Endothelial cell of umbilical vein (primary cell): ENCODE measurements at regions not wholly inside any gene's neighbourhood (a gene's known extent, or its start where the extent isn't known, plus 50 kb on each side); places are given as distances from the start of the nearest gene placed in this dataset.

Source experiments
- BruUV-seq: library from RNA; stranded (reverse); fragments of 400-500 nt; replicated peaks from 2 replicates; lab custom pipeline; 2021; lab: Mats Ljungman, UMichigan
- CTCF ChIA-PET: fragments of 300-600, 350-600 bp; sonication (Branson Sonifier 250); formaldehyde crosslinking; loops from one replicate; lab custom pipeline; 2021; ENCODE audit warnings: antibody characterized with exemption, inconsistent platforms; lab: Charles Lee
- POLR2A ChIA-PET: fragments of 300-600, 350-600 bp; sonication (Branson Sonifier 250); formaldehyde crosslinking; loops from one replicate; lab custom pipeline; 2021; ENCODE audit warnings: antibody characterized with exemption, inconsistent platforms; lab: Charles Lee
- DNase-seq: peaks from one replicate; pipeline ENCODE4 v3.0.0-alpha.2; 2011; ENCODE audit warnings: low read depth, low spot score
- FAIRE-seq: peaks from 2 replicates; lab custom pipeline; 2011; peaks lifted over from hg19 to GRCh38; lab: Jason Lieb, UNC
- H2AFZ ChIP-seq: 2 replicates; pipeline ENCODE4 v1.6.0; 2012; ENCODE audit warnings: low read depth, low read length, control low read depth, inconsistent platforms
- H3K27ac ChIP-seq: 2 replicates; pipeline ENCODE4 v1.5.1; 2011; ENCODE audit warnings: low read depth, mild to moderate bottlenecking, control low read depth, low read length, moderate library complexity; ENCODE audit not compliant: insufficient read depth
- H3K27me3 ChIP-seq, 2 experiments: 2 replicates each; pipeline versions ENCODE4 v1.6.0 to v1.6.1; 2011; ENCODE audit warnings: low read length in 2 of 2, mixed read lengths in 1 of 2; ENCODE audit not compliant: control insufficient read depth in 2 of 2, insufficient read depth in 2 of 2
- H3K36me3 ChIP-seq, 2 experiments: 2 replicates in 1 of 2; 3 replicates in 1 of 2; pipeline ENCODE4 v1.5.1; 2011; ENCODE audit warnings: low read length in 2 of 2, mild to moderate bottlenecking in 1 of 2, moderate library complexity in 1 of 2; ENCODE audit not compliant: control insufficient read depth in 2 of 2, insufficient read depth in 2 of 2; ENCODE audit errors: extremely low read depth in 1 of 2
- H3K4me1 ChIP-seq: 3 replicates; pipeline ENCODE4 v1.5.1; 2011; ENCODE audit warnings: mild to moderate bottlenecking, low read length; ENCODE audit not compliant: control insufficient read depth, insufficient read depth; ENCODE audit errors: extremely low read depth
- H3K4me2 ChIP-seq: 2 replicates; pipeline ENCODE4 v1.6.1; 2011; ENCODE audit warnings: low read length, control low read depth, mixed read lengths; ENCODE audit not compliant: insufficient read depth
- H3K4me3 ChIP-seq, 3 experiments: fragments of 200-600 bp in 1 of 3; sonication (generic), shearing (Covaris generic) in 1 of 3; replicated peaks in 1 of 3; 2 replicates each; pipeline ENCODE4 v1.5.1; 2011 to 2016; ENCODE audit warnings: control low read depth in 3 of 3, low read length in 3 of 3, mild to moderate bottlenecking in 2 of 3, inconsistent platforms in 1 of 3, low read depth in 1 of 3, moderate library complexity in 1 of 3; ENCODE audit not compliant: insufficient read depth in 1 of 3
- H3K79me2 ChIP-seq: 2 replicates; pipeline ENCODE4 v1.6.0; 2012; ENCODE audit warnings: low read length, inconsistent platforms; ENCODE audit not compliant: control insufficient read depth, insufficient read depth
- H3K9ac ChIP-seq: replicated peaks from 2 replicates; pipeline ENCODE3; 2011; ENCODE audit warnings: low read length, control low read depth; ENCODE audit not compliant: insufficient read depth; ENCODE audit errors: extremely low read depth
- H3K9me1 ChIP-seq: replicated peaks from 3 replicates; pipeline ENCODE4 v1.6.0; 2011; ENCODE audit warnings: mild to moderate bottlenecking, low read length; ENCODE audit not compliant: control insufficient read depth, insufficient read depth; ENCODE audit errors: extremely low read depth
- H3K9me3 ChIP-seq: replicated peaks from 2 replicates; pipeline ENCODE4 v1.5.1; 2012; ENCODE audit warnings: low read length, inconsistent platforms; ENCODE audit not compliant: control insufficient read depth, insufficient read depth
- H4K20me1 ChIP-seq: replicated peaks from 2 replicates; pipeline ENCODE3; 2011; ENCODE audit warnings: mild to moderate bottlenecking, low read length; ENCODE audit not compliant: control insufficient read depth, insufficient read depth; ENCODE audit errors: extremely low read depth
- CTCF ChIP-seq, 2 donors: IDR thresholded peaks; 1 replicate in 1 of 2; 2 replicates in 1 of 2; pipeline ENCODE4 v1.5.1; 2011; ENCODE audit warnings: low read length in 2 of 2, mild to moderate bottlenecking in 2 of 2, moderate library complexity in 2 of 2, control low read depth in 1 of 2, inconsistent platforms in 1 of 2, low read depth in 1 of 2; ENCODE audit not compliant: insufficient read depth in 1 of 2; ENCODE audit errors: extremely low read depth in 1 of 2
- EZH2 ChIP-seq: IDR thresholded peaks from 2 replicates; pipeline ENCODE4 v1.6.1; 2012; ENCODE audit warnings: borderline replicate concordance, low read depth, mild to moderate bottlenecking, moderate library complexity, low read length, inconsistent platforms; ENCODE audit not compliant: severe bottlenecking
- FOS ChIP-seq: IDR thresholded peaks from 2 replicates; pipeline ENCODE4 v1.6.1; 2011; ENCODE audit warnings: mild to moderate bottlenecking, low read length, moderate library complexity, borderline replicate concordance; ENCODE audit not compliant: insufficient read depth
- GATA2 ChIP-seq: IDR thresholded peaks from 2 replicates; pipeline ENCODE4 v1.7.0; 2011; ENCODE audit warnings: low read depth, mild to moderate bottlenecking, moderate library complexity, mixed read lengths, low read length; ENCODE audit not compliant: insufficient read length, insufficient read depth
- JUN ChIP-seq: IDR thresholded peaks from 2 replicates; pipeline ENCODE4 v1.6.1; 2011; ENCODE audit warnings: borderline replicate concordance, low read depth; ENCODE audit not compliant: insufficient read length, insufficient read depth
- MAX ChIP-seq: IDR thresholded peaks from 2 replicates; pipeline ENCODE4 v1.6.1; 2011; ENCODE audit not compliant: insufficient read depth, insufficient read length
- MYC ChIP-seq: IDR thresholded peaks from one replicate; pipeline ENCODE4 v1.6.1; 2011; ENCODE audit warnings: mild to moderate bottlenecking, low read depth, low read length
- POLR2A ChIP-seq: IDR thresholded peaks from 2 replicates; pipeline ENCODE4 v1.6.1; 2012; ENCODE audit warnings: low read depth, mild to moderate bottlenecking, control low read depth, low read length
- POLR2AphosphoS5 ChIP-seq: IDR thresholded peaks from 2 replicates; pipeline ENCODE4 v1.6.1; 2012; ENCODE audit warnings: low read depth, mild to moderate bottlenecking, control low read depth, low read length, moderate library complexity; ENCODE audit not compliant: insufficient read depth
- dilution Hi-C: fragments of 300-500 bp; cut with MboI; formaldehyde crosslinking; loops from one replicate; pipeline ENCODE4 v1.15.0; 2019; ENCODE audit warnings: low sequenced_read_pairs; ENCODE audit not compliant: extremely low pct_ligation_motif_present
- intact Hi-C: fragments of 100-400 bp; cut with micrococcal nuclease; formaldehyde crosslinking; loops from one replicate; pipeline ENCODE4 v1.10.0; 2022

DNA sequence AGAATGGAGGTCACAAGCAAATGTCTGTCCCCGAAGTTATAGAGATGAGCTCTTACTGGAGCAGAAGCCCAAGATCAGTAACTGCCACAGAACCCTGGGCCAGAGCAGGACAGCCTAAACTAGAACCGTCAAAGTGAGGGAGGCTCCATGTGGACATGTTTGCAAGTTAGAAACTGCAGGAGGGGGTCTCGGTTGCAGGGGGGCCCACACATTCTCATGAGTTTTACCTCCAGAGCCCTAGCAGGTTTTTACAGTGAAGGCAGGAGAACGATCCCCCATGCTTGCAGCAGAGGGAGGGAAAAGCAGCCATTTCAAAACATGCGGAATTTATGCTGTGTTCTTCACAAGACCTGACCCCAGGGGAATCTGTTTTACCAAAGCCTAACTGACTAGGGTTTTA, 133.5 kb upstream of the B3GAT1 start:
- no peak for DNase-seq
- dilution Hi-C loops: no loop called here
- no peaks in the 10 kb centered on the region for H3K79me2 ChIP-seq
- no peak overlapping the region for H3K27ac ChIP-seq
- no peak for FAIRE-seq
- no peak overlapping the region for H3K4me3 ChIP-seq
- no peak overlapping the region for H3K9ac ChIP-seq
- no peaks in the 10 kb centered on the region for H3K9me1 ChIP-seq
- no TSS peak for BruUV-seq
- no peaks in the 10 kb centered on the region for H3K36me3 ChIP-seq
- TF ChIP-seq MYC (no peak), POLR2AphosphoS5 (no peak), CTCF (IDR thresholded peaks at IDR 0.05; ENCODE audit: extremely low read depth in 1 of 2, insufficient read depth in 1 of 2, low read depth in 1 of 2, low read length in 2 of 2) (no peak), EZH2 (no peak), GATA2 (no peak), MAX (no peak), FOS (no peak), POLR2A (no peak), JUN (no peak)
- ChIA-PET POLR2A (no interaction called here), CTCF (no interaction called here)
- no peak overlapping the region for H2AFZ ChIP-seq
- H3K27me3 ChIP-seq: no peaks in the 10 kb centered on the region
- H3K4me2 ChIP-seq: no peak overlapping the region
- H3K4me1 ChIP-seq: no peaks in the 10 kb centered on the region
- H3K9me3 ChIP-seq: peaks cover 3% of the 10 kb centered on the region
- intact Hi-C loops: no loop called here
- H4K20me1 ChIP-seq: no peaks in the 10 kb centered on the region
